PC-9 (cell line): ENCODE measurements at regions not wholly inside any gene's neighbourhood (a gene's known extent, or its start where the extent isn't known, plus 50 kb on each side); places are given as distances from the start of the nearest gene placed in this dataset.

Experiments
- BruUV-seq: library from RNA; stranded (reverse); fragments of 400-500 nt; replicated peaks from 2 replicates; lab custom pipeline; 2021; lab: Mats Ljungman, UMichigan
- CTCF ChIA-PET: fragments of 300-600 bp; sonication (Branson Sonifier 250); formaldehyde crosslinking; loops from one replicate; lab custom pipeline; 2022; ENCODE audit warnings: antibody characterized with exemption; lab: Charles Lee
- POLR2A ChIA-PET: fragments of 300-600 bp; sonication (Branson Sonifier 250); formaldehyde crosslinking; loops from one replicate; lab custom pipeline; 2022; ENCODE audit warnings: antibody characterized with exemption; ENCODE audit not compliant: unreplicated experiment; lab: Charles Lee
- DNase-seq, 2 experiments: peaks; one replicate each; pipeline versions ENCODE4 v3.0.0 to v3.0.0-alpha.2; 2015 to 2022; ENCODE audit warnings: mixed read lengths in 1 of 2
- H2AFZ ChIP-seq: fragments of 200-600 bp; sonication (generic); 2 replicates; pipeline ENCODE4 v1.8.1; 2017; ENCODE audit warnings: antibody characterized with exemption
- H3F3A ChIP-seq: fragments of 200-600 bp; sonication (generic); 2 replicates; pipeline ENCODE4 v1.8.1; 2017; ENCODE audit warnings: antibody characterized with exemption, mild to moderate bottlenecking, low read depth; ENCODE audit not compliant: insufficient read depth
- H3K27ac ChIP-seq: fragments of 200-600 bp; sonication (generic); 2 replicates; pipeline ENCODE4 v1.6.1; 2016; ENCODE audit warnings: mixed run types
- H3K27me3 ChIP-seq: fragments of 200-600 bp; sonication (generic); 2 replicates; pipeline ENCODE4 v1.6.1; 2016; ENCODE audit warnings: low read depth, mixed run types; ENCODE audit not compliant: insufficient read depth
- H3K36me3 ChIP-seq: fragments of 200-600 bp; sonication (generic); 2 replicates; pipeline ENCODE4 v1.6.1; 2016; ENCODE audit warnings: low read depth, mixed run types
- H3K4me1 ChIP-seq: fragments of 200-600 bp; sonication (generic); replicated peaks from 2 replicates; pipeline ENCODE4 v1.6.1; 2016; ENCODE audit warnings: mixed run types; ENCODE audit not compliant: insufficient read depth
- H3K4me2 ChIP-seq: fragments of 200-600 bp; sonication (generic); 2 replicates; pipeline ENCODE4 v1.6.1; 2017; ENCODE audit warnings: mixed run types
- H3K4me3 ChIP-seq: fragments of 200-600 bp; sonication (generic); 2 replicates; pipeline ENCODE4 v1.6.1; 2016; ENCODE audit warnings: mixed run types
- H3K79me2 ChIP-seq: fragments of 200-600 bp; sonication (generic); 2 replicates; pipeline ENCODE4 v1.6.1; 2017; ENCODE audit warnings: low read depth, mixed run types
- H3K9me2 ChIP-seq: fragments of 200-600 bp; sonication (generic); 2 replicates; pipeline ENCODE4 v1.8.1; 2017; ENCODE audit warnings: mild to moderate bottlenecking; ENCODE audit not compliant: insufficient read depth
- H3K9me3 ChIP-seq: fragments of 200-600 bp; sonication (generic); 2 replicates; pipeline ENCODE4 v1.8.1; 2016; ENCODE audit warnings: low read depth; ENCODE audit not compliant: insufficient read depth
- H4K20me1 ChIP-seq: fragments of 200-600 bp; sonication (generic); 2 replicates; pipeline ENCODE4 v1.8.1; 2017; ENCODE audit not compliant: insufficient read depth
- CTCF ChIP-seq: fragments of 200-600 bp; sonication (generic); conservative IDR thresholded peaks from 2 replicates; pipeline ENCODE4 v1.6.1; 2017; ENCODE audit warnings: mixed run types, antibody characterized with exemption, mild to moderate bottlenecking, moderate library complexity
- EZH2 ChIP-seq: fragments of 200-600 bp; sonication (generic); IDR thresholded peaks from 2 replicates; pipeline ENCODE4 v1.8.0; 2017; ENCODE audit warnings: antibody characterized with exemption, low read depth
- intact Hi-C: fragments of 100-400 bp; cut with micrococcal nuclease; formaldehyde crosslinking; loops from one replicate; pipeline ENCODE4 v1.10.0; 2022; ENCODE audit not compliant: unreplicated experiment

DNA sequence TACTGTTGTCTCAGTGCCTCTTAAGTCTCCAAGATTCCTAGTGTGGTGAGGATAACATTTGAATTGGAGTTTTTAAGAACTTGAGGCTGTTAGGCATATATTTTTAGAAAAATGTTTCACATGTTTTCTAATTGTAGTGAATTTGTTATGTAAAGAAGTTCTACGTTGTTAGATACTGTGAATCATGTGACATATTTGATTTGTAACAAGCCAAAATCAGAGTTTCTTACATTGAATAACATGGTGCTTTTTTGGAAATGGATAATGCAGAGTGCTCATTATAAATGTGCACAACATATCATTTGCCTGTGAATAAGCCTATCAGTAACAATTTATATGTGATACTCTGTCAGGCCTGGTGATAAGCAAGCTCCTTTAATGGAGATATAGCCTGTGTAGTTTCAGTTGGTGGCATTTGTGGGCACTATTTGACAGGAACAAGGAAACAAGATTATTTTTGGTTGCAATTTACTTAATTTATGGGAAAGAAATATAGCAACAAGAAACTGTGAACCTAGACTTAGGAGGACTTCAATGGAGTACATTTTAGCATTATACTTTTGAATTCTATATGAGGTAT, 328.8 kb downstream of the ARPP21 start:
- Histone ChIP-seq H2AFZ (no peak overlapping the region), H3K9me2 (no peaks in the 10 kb centered on the region), H3K36me3 (no peaks in the 10 kb centered on the region), H3K4me2 (no peak overlapping the region), H3K9me3 (no peaks in the 10 kb centered on the region), H3F3A (no peaks in the 10 kb centered on the region), H3K27me3 (no peaks in the 10 kb centered on the region), H3K27ac (no peak overlapping the region), H4K20me1 (no peaks in the 10 kb centered on the region), H3K79me2 (no peaks in the 10 kb centered on the region), H3K4me3 (no peak overlapping the region), H3K4me1 (no peaks in the 10 kb centered on the region)
- POLR2A ChIA-PET, result no interaction called here
- BruUV-seq, result no TSS peak
- intact Hi-C loops, result loop anchor here (10.0 kb wide), 1 partner anchor 987 kb away; no protein-coding TSS in a partner anchor
- TF ChIP-seq EZH2, result no peak
- TF ChIP-seq CTCF, result no peak
- no peak for DNase-seq
- CTCF ChIA-PET, result no interaction called here

- H3K4me1 ChIP-seq, result no peaks in the 10 kb centered on the region
- H3K9me2 ChIP-seq, result no peaks in the 10 kb centered on the region
- no peaks in the 10 kb centered on the region for H3F3A ChIP-seq
- no peak overlapping the region for H2AFZ ChIP-seq
- H3K4me2 ChIP-seq, result no peak overlapping the region
- H3K27me3 ChIP-seq, result no peaks in the 10 kb centered on the region
- no peaks in the 10 kb centered on the region for H3K9me3 ChIP-seq
- H3K27ac ChIP-seq, result no peak overlapping the region
- no peaks in the 10 kb centered on the region for H3K36me3 ChIP-seq
- no peaks in the 10 kb centered on the region for H4K20me1 ChIP-seq
- ChIA-PET CTCF (no interaction called here), POLR2A (no interaction called here)
- H3K79me2 ChIP-seq, result no peaks in the 10 kb centered on the region
- DNase-seq, result no peak
- intact Hi-C loops, result loop anchor here (10.0 kb wide), 1 partner anchor 985 kb away; no protein-coding TSS in a partner anchor
- no peak for TF ChIP-seq CTCF
- no peak for TF ChIP-seq EZH2
- no peak overlapping the region for H3K4me3 ChIP-seq
- BruUV-seq, result no TSS peak
Observed at GRCh38 chr3:35969406-35969805, 330.1 kb downstream of the ARPP21 start.

DNA sequence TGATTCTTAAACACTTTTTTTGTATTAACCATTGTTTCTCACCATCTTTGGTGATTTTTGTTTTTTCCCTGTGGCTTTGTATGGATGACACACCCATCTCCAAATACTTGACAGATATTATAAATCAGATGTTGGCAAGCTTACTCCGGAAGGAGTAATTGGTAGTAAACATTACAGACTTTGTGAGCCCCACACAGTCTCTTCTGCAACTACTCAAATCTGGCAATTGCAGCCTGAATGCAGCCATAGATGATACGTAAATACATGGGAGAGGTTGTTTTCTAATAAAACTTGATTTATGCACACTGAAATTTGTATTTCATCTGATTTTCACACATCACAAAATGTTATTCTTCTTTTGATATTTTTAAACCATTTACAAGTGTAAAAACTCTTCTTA, 331.5 kb downstream of the ARPP21 start:
- no peak for TF ChIP-seq EZH2
- no peak for TF ChIP-seq CTCF
- Histone ChIP-seq H3F3A (no peaks in the 10 kb centered on the region), H4K20me1 (no peaks in the 10 kb centered on the region), H3K79me2 (no peaks in the 10 kb centered on the region), H3K9me3 (no peaks in the 10 kb centered on the region), H3K4me3 (no peak overlapping the region), H3K9me2 (no peaks in the 10 kb centered on the region), H3K4me2 (no peak overlapping the region), H3K27me3 (no peaks in the 10 kb centered on the region), H3K27ac (no peak overlapping the region), H3K4me1 (no peaks in the 10 kb centered on the region), H3K36me3 (no peaks in the 10 kb centered on the region), H2AFZ (no peak overlapping the region)
- no peak for DNase-seq
- POLR2A ChIA-PET, result no interaction called here
- CTCF ChIA-PET, result no interaction called here
- BruUV-seq, result no TSS peak
- intact Hi-C loops, result no loop called here
